SJSA1 (cell line): ENCODE measurements at regions not wholly inside any gene's neighbourhood (a gene's known extent, or its start where the extent isn't known, plus 50 kb on each side); places are given as distances from the start of the nearest gene placed in this dataset.

Experiments used
- DNase-seq, 2 experiments: peaks; one replicate each; pipeline ENCODE4 v3.0.0-alpha.2; 2015 to 2020; ENCODE audit warnings: low spot score in 2 of 2, low read depth in 1 of 2
- H3K27ac ChIP-seq: fragments of 250-450 bp; sonication (Bioruptor Pico); 2 replicates; pipeline ENCODE4 v1.5.1; 2020; ENCODE audit warnings: mild to moderate bottlenecking, moderate library complexity
- H3K27me3 ChIP-seq: fragments of 250-450 bp; sonication (Bioruptor Pico); replicated peaks from 2 replicates; pipeline ENCODE4 v1.5.1; 2020; ENCODE audit warnings: mild to moderate bottlenecking, moderate library complexity
- H3K36me3 ChIP-seq: fragments of 250-450 bp; sonication (Bioruptor Pico); 2 replicates; pipeline ENCODE4 v1.5.1; 2020; ENCODE audit warnings: mild to moderate bottlenecking
- H3K4me1 ChIP-seq: fragments of 250-450 bp; sonication (Bioruptor Pico); replicated peaks from 2 replicates; pipeline ENCODE4 v1.6.1; 2021; ENCODE audit warnings: mild to moderate bottlenecking
- H3K4me3 ChIP-seq: fragments of 250-450 bp; sonication (Bioruptor Pico); 2 replicates; pipeline ENCODE4 v1.5.1; 2020; ENCODE audit warnings: mild to moderate bottlenecking
- H3K9me3 ChIP-seq: fragments of 250-450 bp; sonication (Bioruptor Pico); replicated peaks from 2 replicates; pipeline ENCODE4 v1.5.1; 2020; ENCODE audit warnings: mild to moderate bottlenecking

DNA sequence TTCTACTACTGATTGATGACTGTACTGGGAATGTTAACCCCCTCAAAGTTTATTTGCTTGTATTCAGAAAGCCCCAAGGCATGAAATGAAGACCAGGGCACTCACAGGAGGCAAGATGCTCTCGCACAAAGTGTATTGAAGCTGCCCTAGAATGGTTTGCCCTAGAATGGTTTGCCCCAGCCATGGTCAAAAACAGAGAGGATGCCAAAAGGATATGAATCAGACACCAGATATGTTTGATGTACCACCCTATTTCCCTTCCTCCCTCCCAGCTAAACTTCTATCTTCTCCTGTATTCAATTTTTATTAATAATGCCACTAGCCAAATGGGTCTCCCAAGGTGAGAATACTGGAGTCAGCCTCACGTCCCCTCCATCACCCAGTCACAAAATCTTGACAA is 101.3 kb downstream of the TMCO5A start:
- Histone ChIP-seq H3K27ac (no peak overlapping the region), H3K36me3 (no peaks in the 10 kb centered on the region), H3K4me1 (peaks cover 14% of the 10 kb centered on the region), H3K4me3 (no peak overlapping the region), H3K9me3 (no peaks in the 10 kb centered on the region), H3K27me3 (no peaks in the 10 kb centered on the region)
- DNase-seq = no peak

DNA sequence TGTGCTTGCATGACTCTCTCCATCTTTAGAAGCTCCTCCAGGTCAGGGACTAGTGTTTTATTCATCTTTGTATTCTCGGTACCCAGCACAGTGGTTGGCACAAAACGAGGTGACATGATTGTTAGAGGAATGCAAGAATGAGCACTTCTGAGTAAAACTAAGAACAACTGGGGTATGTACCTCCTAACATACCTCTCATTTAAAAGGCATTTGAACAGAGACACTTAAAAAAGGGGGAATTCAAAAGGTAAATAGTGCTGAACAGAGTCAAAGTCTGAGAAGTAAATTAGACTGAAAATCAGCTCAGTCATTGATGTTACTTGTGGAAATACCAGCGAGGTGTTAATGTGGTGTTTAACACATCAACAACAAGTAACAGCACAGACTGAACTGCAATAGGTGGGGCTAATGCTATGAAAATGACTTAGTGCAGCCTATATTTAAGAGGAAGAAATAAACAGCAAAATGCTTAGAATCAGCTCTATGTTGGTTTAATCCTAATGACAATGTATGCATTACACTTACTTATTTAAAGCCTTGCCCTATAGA is 102.4 kb downstream of the TMCO5A start:
- Histone ChIP-seq H3K4me1 (peaks cover 23% of the 10 kb centered on the region), H3K36me3 (no peaks in the 10 kb centered on the region), H3K4me3 (no peak overlapping the region), H3K27ac (no peak overlapping the region), H3K9me3 (no peaks in the 10 kb centered on the region), H3K27me3 (no peaks in the 10 kb centered on the region)
- no peak for DNase-seq

DNA sequence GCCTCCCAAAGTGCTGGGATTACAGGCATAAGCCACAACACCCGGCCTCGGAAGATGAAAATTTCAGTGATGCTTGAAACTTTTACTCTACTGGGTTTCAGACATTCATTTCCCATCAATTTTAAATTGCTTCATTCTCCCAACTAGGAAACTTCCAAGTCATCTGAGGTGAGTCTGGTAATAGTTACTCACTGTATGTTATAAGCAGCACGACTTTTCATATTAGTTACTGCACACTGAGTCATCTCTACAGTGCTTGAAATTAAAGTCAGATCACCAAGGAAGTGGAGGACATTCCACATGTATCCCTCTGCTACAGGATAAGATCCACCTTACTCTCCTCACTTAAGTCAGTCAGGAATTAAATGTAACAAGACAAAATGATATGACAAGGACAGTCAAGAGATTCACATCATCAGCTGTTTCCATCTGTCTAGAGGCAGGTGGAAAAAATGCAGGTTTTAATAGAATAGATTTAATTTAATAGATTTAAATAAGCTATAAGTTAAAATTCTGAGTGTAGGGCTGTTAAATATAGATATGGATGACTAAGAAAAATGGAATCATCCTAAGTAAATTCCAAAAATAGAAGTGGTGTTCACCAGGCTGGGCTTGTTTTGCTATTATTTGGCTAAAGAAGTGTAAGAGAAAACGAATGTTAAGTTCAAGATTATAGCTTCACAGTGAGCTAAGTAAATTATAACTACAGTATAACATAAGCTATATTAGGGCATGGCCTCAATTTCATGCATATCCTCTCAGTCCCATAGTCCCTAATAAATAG is 104.4 kb downstream of the TMCO5A start:
- H3K27me3 ChIP-seq = no peaks in the 10 kb centered on the region
- no peaks in the 10 kb centered on the region for H3K36me3 ChIP-seq
- peaks cover 37% of the 10 kb centered on the region for H3K4me1 ChIP-seq
- DNase-seq = peak in 1 of 2 experiments; percentile 19
- H3K27ac ChIP-seq = peak overlapping the region; percentile 21; the same call in 1 of the 2 replicates
- H3K4me3 ChIP-seq = no peak overlapping the region
- H3K9me3 ChIP-seq = no peaks in the 10 kb centered on the region

DNA sequence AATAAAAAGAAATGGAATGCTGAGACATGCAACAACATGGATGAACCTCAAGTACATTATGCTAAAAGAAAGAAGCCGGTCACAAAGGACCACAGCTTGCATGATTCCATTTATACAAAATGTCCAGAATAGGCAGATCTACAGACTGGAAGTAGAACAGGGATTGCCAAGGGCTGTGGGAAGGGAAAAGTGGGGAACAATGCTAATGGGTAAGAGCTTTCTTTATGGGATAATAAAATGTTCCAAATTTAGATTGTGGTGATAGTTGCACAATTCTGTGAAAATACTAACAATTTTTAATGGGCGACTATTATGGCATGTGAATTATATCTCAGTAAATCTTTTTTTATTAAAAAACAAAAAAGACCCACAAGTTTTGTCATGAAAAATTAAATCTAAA is 106.2 kb downstream of the TMCO5A start:
- no peak overlapping the region for H3K27ac ChIP-seq
- no peaks in the 10 kb centered on the region for H3K27me3 ChIP-seq
- H3K9me3 ChIP-seq = no peaks in the 10 kb centered on the region
- H3K4me1 ChIP-seq = peaks cover 37% of the 10 kb centered on the region
- no peak overlapping the region for H3K4me3 ChIP-seq
- DNase-seq = no peak
- H3K36me3 ChIP-seq = no peaks in the 10 kb centered on the region

DNA sequence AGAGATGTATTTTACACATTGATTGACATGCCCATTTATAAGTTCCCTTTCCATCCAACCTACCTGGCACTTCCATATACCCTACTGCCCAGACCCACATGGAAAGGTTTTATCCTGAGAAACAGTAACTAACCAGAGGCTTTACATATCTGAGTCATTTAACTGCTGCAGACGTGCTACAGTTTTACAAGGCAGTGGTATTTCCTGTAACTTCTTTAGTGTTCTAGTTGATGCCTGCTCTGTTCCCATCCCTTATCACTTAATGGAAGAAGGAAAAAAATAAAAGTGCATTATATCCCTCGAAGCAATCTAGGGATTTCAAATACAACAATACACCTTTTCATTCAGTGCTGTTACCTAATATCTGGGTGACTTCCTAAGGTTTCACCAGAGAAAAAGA is 107.1 kb downstream of the TMCO5A start:
- no peak overlapping the region for H3K27ac ChIP-seq
- H3K36me3 ChIP-seq = no peaks in the 10 kb centered on the region

DNA sequence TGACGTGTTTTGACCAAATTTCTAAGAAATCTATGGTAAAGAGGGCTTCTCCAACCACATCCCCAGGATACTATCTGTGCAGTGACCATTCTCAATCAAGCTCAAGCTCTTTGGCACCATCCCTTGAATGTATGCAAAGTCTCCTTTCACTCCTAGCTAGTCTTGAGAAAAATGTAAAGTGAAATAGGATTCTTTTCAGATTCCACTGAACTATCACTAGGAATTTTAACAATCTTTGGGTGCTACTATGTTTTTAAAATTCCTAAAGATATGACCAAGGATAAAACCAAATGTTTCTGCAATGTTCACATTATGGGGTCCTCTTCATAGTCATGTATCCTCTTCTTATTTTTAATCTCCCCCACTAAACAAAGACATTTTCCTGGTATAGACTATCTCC is 107.8 kb downstream of the TMCO5A start:
- DNase-seq = no peak
- no peaks in the 10 kb centered on the region for H3K36me3 ChIP-seq
- H3K9me3 ChIP-seq = no peaks in the 10 kb centered on the region
- H3K27me3 ChIP-seq = no peaks in the 10 kb centered on the region
- H3K27ac ChIP-seq = no peak overlapping the region
- peaks cover 37% of the 10 kb centered on the region for H3K4me1 ChIP-seq
- H3K4me3 ChIP-seq = no peak overlapping the region

More for the DNA sequence above, 107.1 kb downstream of the TMCO5A start:
- peaks cover 37% of the 10 kb centered on the region for H3K4me1 ChIP-seq
- H3K9me3 ChIP-seq = no peaks in the 10 kb centered on the region
- no peaks in the 10 kb centered on the region for H3K27me3 ChIP-seq
- no peak for DNase-seq
- no peak overlapping the region for H3K4me3 ChIP-seq

DNA sequence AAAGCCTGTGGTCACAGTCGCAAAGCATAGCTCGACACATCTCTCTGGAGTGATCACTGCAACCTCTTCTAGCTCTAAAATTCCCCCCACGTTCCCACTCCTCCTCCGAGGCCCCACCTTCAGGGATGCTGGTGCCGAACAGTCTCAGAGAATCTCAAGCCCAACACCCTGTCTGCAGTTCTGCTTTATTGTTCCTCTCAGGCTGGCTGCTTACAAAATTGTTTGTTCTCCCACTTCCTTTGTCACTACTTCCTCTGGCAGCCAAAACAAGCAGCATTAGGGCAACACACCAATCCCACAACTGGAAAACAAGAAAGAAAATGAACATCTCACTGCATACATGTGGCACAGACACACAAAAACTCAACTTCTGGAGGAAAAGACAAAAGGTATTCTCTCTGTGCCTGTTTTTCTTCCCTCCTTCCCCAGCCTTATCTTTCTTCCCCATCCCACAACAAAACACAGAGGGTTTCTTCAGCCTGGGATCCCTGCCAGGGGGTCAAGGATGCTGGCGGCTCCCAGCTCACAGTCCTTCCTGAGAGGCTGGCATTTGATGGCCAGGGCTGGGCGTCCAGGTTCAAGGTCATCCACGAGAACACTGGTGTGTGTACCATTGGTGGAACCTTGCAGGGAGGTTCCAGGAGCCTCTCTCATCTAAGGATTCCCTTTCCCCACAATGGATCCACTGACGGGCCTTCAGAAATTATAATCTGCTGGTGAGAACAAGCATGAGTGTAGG is 108.4 kb downstream of the TMCO5A start:
- no peak overlapping the region for H3K4me3 ChIP-seq
- peaks cover 37% of the 10 kb centered on the region for H3K4me1 ChIP-seq
- H3K27me3 ChIP-seq = no peaks in the 10 kb centered on the region
- no peak overlapping the region for H3K27ac ChIP-seq
- H3K9me3 ChIP-seq = no peaks in the 10 kb centered on the region
- DNase-seq = peak in 1 of 2 experiments; percentile 27
- H3K36me3 ChIP-seq = no peaks in the 10 kb centered on the region

DNA sequence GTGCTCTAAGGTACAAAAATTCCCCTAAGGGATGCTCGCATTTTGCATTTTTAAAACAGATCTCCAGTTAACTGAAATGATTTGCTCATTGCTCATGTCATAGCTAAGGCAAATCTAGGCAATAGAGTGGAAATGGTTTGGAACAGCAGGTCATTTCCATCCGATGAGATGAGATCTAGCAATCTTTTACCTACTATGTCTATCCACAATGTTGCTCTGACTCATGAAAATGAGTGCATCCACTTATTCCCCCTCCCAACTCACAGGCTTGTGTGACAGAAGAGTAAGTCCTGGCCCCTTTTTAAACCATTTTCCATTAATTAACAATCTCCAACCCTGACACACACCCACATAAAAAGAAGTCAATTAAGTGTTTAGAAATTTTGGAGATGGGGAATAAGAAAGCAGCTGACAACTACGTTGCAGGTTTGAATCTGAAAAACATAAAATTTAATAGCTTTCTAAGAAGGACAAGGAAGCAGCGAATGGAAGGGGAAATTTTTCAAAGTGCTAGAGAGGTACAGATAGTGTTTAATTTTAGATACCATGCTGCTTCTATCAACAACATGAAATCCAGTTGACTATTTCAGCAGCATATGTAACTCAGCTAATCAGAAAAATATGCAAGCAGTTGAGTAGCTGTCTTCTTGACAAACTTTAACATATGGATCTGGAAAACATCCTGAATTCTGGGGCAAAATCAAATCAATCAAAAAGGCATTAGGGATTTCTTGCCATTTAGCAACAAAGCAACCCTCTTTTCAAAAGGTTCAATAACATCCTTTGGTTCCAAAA is 112.0 kb downstream of the TMCO5A start:
- H3K4me1 ChIP-seq = peaks cover 37% of the 10 kb centered on the region
- H3K36me3 ChIP-seq = no peaks in the 10 kb centered on the region
- no peaks in the 10 kb centered on the region for H3K9me3 ChIP-seq
- DNase-seq = no peak
- no peak overlapping the region for H3K27ac ChIP-seq
- H3K27me3 ChIP-seq = no peaks in the 10 kb centered on the region
- H3K4me3 ChIP-seq = no peak overlapping the region

DNA sequence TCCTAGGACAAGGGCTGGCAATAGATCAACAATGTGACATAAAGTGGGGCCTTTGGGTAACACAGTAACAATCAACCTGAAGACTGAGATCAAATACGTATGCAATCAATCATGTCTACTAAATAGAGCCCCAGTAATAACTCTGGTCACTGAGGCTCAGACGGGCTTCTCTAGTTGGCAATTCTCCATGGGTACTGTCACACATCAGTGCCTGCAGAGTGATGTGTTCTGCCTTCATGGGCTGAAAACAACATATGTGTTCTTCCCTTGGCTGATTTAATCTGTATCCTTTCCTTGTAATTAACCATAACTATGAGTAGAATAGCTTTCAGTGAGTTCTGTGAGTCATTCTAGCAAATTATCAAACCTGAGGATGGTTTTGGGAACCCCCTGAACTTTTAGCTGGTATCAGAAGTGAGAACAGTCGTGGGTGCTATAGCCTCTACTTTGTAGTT is 113.6 kb downstream of the TMCO5A start:
- DNase-seq = no peak
- Histone ChIP-seq H3K4me3 (no peak overlapping the region), H3K27ac (no peak overlapping the region), H3K27me3 (no peaks in the 10 kb centered on the region), H3K4me1 (peaks cover 21% of the 10 kb centered on the region), H3K9me3 (no peaks in the 10 kb centered on the region), H3K36me3 (no peaks in the 10 kb centered on the region)

DNA sequence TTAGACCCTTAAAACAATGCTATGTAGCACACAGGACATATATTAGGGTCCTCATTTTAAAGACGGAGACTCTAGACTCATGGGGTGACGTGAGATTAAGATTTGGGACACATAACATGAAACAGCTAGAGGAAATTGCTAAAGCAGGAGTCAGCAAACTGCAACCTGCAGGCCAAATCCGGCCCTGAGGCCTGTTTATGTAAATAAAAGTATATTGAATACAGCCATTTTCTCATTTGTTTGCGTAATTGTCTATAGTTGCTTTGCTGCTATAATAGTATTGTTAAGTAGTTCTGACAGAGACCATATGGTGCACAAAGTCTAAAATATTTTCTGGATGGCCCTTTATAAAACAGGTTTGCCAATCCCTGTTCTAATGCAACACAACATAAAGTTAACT is 115.5 kb downstream of the TMCO5A start:
- no peak overlapping the region for H3K4me3 ChIP-seq
- H3K27ac ChIP-seq = no peak overlapping the region
- no peaks in the 10 kb centered on the region for H3K9me3 ChIP-seq
- H3K27me3 ChIP-seq = no peaks in the 10 kb centered on the region
- peaks cover 19% of the 10 kb centered on the region for H3K4me1 ChIP-seq
- DNase-seq = no peak
- H3K36me3 ChIP-seq = no peaks in the 10 kb centered on the region

DNA sequence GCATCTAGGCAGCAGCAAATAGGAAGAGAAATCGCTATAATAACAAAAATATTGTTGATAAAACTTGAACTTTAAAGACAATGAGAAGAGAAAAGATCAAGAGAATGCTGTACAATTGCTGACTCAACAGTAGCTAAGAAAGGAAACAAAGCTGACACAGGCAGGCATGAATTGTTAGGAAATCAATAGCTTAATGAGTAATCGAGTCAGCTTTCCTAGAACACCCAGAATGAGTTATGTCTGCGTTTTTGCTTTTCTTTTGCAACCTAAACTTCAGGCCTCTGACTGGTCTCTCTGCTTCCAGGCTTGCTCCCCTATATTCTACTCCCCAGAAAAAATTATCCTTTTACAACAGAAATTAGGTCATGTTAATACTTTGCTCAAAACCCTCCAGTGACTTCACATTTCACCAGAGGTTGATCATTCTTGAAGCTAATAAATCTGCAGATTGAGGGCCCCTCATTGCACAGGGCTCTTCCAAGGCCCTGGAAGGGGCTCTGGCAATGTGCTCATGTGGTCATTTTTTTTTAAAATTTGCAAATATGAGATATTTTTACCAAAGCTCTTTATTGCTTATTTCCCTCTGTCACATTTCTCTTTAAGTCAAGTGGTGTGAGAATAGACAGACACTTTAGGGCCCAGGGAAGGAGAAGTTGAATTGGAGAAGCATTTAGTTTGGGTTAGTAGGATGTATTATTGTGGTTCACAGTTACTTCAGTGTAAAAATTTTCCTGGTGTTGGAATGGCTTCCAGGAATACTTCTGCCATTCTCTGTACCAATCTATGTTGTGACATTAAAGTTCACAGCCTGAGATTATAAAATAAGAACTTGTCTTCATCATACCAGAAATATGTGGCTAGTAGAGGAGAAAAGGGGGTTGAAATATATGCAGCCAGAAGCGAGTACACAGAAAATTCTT is 116.3 kb downstream of the TMCO5A start:
- Histone ChIP-seq H3K36me3 (no peaks in the 10 kb centered on the region), H3K4me3 (no peak overlapping the region), H3K27me3 (no peaks in the 10 kb centered on the region), H3K27ac (0 out of 2 replicates have a peak overlapping the region, but pooled peaks have one; percentile 11), H3K9me3 (no peaks in the 10 kb centered on the region), H3K4me1 (peaks cover 19% of the 10 kb centered on the region)
- DNase-seq = no peak

DNA sequence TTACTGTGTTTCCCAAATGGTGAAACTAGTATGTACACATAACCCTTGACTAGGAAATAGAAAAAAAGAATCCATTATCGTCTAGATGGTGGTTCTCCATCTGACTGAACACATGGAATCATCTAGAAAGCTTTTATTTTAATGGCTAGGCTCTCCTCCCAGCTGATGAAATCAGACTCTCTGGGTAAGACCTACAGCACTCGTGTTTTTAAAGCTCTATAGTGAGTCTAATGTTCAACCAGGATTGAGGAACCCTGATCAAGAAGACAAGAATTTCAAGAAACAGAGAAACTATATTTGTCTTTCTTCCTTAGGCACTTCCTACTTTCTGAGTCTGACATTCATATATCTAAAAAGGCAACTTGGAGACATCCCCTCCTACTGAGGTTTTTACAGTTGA is 118.8 kb downstream of the TMCO5A start:
- DNase-seq = no peak
- Histone ChIP-seq H3K4me3 (no peak overlapping the region), H3K36me3 (no peaks in the 10 kb centered on the region), H3K27ac (no peak overlapping the region), H3K4me1 (peaks cover 19% of the 10 kb centered on the region), H3K27me3 (no peaks in the 10 kb centered on the region), H3K9me3 (no peaks in the 10 kb centered on the region)

DNA sequence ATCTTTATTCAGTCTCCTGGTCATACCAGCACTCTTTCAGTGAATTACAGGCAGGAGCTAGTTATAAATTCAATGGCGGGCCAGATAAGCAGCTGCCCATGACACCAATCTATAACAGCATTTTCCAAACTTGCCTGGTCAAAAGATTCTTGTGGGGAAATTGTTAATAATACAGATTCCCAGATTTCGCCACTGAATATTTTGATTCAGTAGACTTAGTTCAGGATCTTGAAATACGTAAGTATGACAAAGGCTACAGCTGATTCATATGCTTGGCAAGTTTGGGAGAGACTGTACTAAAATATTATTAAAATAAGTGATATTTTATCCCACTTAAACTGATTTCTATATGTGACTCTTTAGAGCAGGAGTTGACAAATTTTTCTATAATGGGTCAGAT is 119.3 kb downstream of the TMCO5A start:
- peaks cover 22% of the 10 kb centered on the region for H3K4me1 ChIP-seq
- no peaks in the 10 kb centered on the region for H3K27me3 ChIP-seq
- H3K27ac ChIP-seq = no peak overlapping the region
- no peaks in the 10 kb centered on the region for H3K9me3 ChIP-seq
- H3K4me3 ChIP-seq = no peak overlapping the region
- no peaks in the 10 kb centered on the region for H3K36me3 ChIP-seq
- no peak for DNase-seq
